ENCODE measurements at regions not wholly inside any gene's neighbourhood (a gene's known extent, or its start where the extent isn't known, plus 50 kb on each side); places are given as distances from the start of the nearest gene placed in this dataset.

DNA sequence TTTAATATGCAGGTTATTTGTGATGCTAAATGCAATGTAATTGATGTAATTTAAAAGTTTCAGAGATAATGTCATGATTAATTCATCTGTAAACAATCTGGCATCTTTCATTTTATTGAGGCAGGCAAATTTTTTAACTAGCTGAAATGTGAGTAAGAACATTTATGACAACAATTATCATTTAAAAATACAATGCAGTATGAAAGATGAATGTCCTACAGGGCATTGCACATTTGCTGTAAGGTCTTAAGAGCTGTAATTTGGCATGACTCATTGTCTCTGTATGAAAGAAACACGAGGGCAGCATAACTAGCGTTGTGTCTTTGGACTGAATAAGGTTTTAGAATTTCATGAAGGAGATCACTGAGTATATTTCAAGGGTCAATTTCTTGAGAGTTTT, 642.8 kb downstream of the PLA2G4A start:
- TF ChIP-seq, protein P1, sequence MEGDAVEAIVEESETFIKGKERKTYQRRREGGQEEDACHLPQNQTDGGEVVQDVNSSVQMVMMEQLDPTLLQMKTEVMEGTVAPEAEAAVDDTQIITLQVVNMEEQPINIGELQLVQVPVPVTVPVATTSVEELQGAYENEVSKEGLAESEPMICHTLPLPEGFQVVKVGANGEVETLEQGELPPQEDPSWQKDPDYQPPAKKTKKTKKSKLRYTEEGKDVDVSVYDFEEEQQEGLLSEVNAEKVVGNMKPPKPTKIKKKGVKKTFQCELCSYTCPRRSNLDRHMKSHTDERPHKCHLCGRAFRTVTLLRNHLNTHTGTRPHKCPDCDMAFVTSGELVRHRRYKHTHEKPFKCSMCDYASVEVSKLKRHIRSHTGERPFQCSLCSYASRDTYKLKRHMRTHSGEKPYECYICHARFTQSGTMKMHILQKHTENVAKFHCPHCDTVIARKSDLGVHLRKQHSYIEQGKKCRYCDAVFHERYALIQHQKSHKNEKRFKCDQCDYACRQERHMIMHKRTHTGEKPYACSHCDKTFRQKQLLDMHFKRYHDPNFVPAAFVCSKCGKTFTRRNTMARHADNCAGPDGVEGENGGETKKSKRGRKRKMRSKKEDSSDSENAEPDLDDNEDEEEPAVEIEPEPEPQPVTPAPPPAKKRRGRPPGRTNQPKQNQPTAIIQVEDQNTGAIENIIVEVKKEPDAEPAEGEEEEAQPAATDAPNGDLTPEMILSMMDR (IDR thresholded peaks at IDR 0.05) = no peak
- no peak for TF ChIP-seq POLR2A (IDR thresholded peaks at IDR 0.05)

All from body of pancreas (tissue), 4 donors.